GOT3 (cell line): ENCODE measurements at regions not wholly inside any gene's neighbourhood (a gene's known extent, or its start where the extent isn't known, plus 50 kb on each side); places are given as distances from the start of the nearest gene placed in this dataset.
"Not testable (repeated sequence)": the region's sequence is repeated elsewhere in the genome, so short reads cannot be mapped to it uniquely, and the experiment has no call there.

Experiments used
- DNase-seq: peaks from one replicate; lab custom pipeline; 2025; ENCODE audit warnings: mixed read lengths; lab: John Stamatoyannopoulos, UW

DNA sequence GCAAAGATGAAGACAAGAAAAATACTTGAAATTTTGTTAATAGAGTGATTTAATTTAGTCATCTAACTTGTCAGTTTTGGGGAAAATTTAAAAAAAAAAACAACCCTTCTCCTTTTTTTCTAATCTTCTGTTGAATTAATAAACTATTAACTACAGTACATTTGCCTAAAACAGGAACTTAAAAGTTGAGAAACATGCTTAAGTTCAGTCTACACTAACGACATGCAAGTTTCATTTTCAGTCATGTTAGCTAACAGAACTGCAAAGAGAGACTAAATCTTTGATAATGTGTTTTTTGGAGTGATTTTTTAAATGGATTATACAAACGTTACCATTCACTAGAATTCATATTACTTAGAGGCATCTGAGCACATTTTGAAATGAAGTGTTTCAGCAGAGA, 71.9 kb upstream of the MBNL1 start:
- DNase-seq = no peak

DNA sequence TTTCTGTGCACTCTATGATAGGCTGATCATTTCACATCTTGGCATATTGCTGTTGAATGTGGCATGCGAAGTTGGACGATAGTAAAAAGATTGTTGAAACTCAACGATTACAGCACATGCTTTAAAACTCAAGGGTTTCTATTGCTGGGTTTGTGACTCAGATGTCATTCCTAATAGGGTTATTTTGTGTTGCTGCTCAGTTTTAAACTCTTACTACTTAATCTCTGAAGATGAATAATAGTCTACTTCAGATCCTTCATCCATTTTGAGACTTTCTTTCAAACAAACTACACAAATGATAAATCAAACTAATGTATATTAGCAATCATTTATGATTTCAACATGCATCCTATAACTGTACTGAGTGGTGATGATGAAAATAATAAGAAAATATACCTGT, 71.3 kb upstream of the MBNL1 start:
- no peak for DNase-seq

DNA sequence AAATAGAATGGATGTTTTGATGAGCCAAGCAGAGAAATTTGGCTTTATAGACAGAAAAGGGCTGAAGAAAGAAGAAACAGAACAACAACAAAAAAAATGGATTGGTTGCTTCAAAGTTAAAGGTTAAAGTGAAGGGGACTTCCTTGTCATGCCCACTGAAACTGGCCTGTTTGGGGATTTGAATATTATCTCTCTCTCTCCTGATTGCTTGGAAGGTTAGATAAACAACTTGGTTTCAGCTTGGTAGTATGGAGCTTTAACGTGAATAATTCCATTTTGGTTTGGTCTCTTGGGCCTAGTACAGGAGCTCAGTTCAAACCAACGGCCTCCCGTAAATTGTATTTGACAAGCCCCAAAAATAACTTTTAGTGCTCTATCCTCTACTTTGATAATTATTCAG, 70.8 kb upstream of the MBNL1 start:
- no peak for DNase-seq

DNA sequence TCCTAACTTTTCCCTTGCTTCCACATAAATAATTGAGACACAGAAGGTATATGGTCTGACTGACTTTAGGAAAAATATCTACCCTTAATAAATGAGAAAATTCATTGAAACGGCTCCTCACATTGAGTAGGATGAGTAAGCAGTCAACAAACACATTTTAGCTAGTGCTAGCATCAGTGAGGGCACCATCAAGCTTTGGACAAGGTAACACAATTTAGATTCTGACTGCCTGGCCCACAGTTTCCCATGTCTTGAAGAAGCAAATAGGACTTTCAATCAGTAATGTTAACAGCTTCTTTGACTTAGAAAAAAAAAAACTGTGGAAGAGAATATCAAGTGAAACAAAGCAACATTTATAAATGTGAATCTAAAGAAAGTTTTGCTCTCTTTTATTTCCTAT, 70.1 kb upstream of the MBNL1 start:
- no peak for DNase-seq

DNA sequence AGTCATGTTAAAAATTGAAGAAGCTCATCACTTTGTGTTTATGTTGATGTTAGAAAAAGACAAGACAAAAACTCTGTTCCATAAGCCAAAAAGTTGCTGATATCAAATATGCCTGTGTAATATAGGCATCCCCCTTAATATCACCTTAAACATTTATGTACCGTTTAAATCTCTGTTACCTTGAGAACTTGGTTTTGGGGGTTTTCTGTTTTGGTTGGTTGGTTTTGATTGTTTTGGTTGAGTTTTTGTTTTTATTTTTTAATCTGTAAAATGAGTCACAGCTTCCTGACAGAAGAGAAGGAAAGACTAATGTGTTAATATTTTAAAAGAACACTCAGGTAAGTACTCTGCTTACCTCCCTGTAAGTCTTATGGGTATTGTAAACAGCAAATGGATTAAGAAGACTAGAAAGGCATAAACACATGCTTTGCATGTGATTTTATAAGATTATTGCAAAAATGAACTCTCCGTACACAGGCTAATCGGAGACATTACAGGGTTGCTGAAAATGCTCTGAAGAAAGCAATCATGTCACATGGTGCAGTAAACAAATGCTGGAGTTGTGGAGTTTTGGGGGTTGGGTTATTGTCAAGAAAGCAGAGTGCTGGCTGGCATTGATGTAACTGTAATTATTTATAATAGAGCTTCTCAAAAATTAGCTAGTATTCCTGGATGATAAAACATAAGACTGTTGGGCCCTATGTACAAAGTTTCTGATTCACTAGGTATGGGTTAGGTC, 69.5 kb upstream of the MBNL1 start:
- no peak for DNase-seq

DNA sequence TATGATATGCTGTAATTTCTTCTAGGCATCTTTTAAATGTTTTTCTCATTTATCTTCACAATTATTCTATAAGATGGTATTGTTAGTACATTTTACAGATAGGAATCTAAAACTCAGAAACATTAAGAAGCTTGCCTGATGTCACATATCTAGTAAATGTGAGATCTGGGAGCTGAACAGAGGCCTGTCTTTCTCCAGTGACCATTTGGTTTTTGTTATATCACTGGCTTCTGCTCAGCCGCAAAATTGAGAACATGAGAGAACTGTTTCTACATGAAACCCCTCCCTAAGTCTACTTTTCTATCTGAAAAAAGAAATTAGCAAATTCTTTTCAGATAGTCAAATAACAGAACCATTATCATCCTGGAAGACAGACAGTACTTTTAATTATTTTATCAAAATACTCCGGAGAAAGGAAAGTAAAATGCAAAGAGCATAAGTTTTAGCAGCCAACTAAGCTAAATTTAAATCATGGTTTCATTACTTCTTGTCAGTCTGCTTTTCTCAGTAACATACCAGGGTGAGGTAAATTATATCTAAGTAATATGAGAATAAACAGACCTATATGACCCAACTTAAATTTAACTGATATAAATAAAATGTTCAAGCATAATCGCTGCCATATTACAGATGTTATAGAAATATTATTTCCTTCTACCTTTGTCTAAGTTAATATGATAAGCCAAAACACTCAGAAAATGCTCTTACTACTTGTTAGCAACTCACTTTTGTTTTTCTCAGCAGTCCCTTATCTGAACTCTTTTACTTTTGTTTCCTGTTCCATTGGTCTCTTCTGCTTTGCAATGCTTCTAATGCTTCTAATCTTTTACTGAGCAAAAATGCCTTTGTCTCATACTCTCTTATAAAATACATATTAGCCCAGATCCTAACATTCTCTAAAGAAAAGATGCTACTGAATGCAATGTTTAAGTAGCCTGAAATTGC, 68.0 kb upstream of the MBNL1 start:
- no peak for DNase-seq

DNA sequence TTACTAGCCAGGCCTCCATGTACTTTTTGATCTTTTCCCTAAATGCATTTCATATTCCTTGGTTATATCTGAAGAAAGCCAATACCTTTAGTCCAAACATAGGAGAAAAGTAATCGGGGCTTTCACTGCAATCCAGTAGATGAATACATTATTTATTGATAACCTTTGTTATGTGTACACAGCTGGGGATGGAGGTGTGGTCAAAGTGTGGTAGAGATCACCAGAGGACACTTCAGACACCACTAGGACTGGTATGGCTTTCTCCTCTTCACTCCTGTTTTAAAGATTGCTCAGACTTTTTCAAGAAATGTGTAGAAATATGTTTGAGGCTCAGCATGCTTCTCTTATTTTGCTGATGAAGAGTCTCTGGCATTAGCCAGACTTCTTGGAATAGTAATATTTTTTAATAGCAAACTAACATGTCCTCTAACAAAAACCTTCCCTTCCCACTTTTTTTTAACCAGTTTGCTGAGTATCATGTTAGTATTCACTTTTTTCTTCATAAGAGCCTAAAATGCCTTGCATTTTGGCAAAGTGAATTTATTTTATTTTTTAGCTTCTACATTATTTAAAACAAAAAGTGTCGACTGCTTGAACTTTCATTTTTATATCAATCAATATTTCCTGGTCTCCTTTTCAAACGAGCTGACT, 65.6 kb upstream of the MBNL1 start:
- no peak for DNase-seq

DNA sequence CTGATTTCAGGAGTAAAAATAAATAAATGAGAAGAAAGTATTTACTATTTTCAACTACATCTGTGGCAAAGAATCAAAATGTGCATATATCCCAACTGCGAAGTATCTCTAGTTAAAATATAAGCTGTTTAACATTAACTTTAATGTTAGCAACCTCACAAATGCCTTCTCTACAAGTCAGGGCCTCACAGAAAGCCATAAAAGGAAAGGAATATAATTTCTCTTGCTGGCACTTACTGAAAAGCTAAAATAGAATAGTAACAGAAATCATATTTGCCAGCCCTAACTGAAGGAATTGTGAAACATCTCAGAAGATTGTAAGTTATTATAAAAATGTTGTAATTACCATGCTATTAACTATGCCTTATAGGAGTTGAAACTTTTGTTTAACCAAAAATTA, 65.1 kb upstream of the MBNL1 start:
- no peak for DNase-seq

DNA sequence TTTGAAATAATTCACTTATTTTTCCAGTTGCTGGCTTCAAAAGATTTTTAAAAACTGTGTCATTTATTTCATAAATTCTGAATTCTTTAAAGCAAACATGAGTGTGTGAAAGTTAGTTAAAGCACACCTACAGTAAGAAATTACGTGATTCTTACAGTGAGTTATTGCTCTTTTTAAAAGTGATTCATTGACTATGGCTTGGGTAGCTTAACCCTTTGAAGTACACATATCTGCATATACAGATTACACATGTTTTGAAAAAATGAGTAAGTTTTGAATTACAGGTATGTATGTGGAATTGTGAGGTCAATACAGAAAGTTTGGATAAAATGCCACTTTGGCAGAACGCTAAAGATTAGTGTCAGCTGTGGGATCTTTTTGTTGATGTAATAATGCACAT, 64.5 kb upstream of the MBNL1 start:
- DNase-seq = no peak

DNA sequence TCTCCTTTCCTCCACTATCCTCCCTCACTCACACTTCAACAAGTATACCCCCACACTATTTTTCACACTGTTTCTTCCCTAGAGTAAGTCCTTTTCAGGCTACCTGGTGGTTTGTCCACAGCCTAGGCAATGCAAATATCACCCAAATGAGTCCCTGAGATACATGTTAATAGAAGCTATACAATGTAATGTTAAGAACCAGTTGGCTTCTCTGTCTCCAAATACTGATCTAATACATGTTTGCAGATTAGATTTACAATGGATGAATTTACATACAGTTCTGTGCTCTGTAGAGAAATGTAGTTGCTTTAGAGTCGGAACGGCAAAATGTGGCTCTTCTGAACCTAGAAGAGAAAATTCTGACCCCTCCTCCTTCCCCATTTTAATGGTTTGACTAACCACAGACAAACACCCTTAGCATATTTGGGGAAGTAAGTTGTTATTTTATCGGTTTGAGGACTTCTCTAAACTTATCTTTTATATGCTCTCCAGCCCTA, 63.6 kb upstream of the MBNL1 start:
- no peak for DNase-seq

DNA sequence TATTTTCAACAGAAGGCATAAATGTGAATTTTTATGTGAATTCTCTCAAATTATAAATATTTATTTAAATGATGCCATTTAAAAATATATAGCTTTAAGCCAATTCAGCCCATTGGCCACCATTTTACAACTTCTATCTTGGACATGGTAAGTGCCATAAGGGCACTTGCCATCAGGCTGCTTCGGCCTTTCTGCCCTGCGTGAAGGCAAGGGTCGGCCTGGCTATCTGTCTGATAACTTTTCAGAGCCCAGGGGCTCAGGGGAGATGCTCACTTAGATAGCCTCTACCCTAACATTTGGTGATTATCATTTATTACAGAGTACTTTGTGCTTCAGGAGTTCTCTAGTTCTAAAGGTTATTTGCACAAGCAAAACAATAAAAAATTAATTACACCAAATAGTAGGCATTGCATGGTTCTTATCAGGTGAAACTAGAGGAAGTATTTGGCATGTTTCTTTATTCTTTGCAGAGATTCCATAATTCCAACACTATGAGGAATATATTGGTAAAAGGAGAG, 62.4 kb upstream of the MBNL1 start:
- no peak for DNase-seq

DNA sequence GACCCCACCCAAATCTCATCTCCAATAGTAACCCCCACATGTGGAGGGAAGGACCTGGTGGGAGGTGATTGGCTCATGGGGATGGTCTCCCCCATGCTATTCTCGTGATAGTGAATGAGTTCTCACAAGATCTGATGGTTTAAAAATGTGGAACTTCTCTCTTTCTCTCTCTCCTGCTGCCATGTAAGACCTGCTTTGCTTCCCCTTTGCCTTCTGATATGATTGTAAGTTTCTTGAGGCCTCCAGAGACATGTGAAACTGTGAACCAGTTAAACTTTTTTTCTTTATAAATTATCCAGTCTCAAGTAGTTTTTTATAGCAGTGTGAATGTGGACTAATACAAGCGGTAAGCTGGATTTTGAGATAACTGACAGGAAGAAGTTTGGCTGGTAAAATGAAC, 60.3 kb upstream of the MBNL1 start:
- DNase-seq = no peak

DNA sequence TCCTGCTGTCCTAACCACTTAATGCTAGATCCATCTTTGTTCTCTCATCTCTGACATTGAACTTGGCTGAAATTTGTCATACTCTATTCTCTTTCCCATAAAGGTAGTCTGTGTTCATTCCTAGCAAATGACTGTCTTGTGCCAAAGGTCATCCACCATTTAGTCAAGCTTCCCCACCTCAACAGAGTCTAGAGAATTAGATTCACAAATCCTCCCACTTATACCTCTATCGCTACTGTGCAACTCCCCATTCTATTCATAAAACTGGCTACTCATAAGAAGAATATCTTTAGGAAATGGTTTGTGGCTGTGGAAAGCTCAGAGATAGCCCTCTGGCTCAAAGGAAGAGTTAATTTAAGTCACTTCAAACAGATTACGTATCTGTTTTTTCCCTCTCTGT, 59.7 kb upstream of the MBNL1 start:
- DNase-seq = no peak

DNA sequence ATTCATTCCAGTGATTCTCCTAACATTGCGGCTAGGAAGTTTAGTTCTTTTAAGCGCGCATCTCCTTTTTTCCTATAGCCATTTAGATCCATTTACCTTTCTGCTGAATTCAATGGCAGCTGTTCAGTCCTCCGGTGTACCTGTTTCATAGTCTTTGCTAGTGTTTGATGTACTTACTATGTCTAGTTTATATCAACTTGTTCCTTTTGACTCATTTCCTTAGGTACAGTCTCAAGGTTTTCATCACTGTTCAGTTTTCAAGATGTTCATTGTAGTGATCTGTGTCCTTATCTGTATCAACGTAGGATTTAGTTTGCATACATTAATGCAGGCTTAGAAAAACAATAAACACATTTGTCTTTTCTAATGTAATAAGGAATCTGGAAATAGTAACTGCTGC, 59.0 kb upstream of the MBNL1 start:
- DNase-seq = no peak

DNA sequence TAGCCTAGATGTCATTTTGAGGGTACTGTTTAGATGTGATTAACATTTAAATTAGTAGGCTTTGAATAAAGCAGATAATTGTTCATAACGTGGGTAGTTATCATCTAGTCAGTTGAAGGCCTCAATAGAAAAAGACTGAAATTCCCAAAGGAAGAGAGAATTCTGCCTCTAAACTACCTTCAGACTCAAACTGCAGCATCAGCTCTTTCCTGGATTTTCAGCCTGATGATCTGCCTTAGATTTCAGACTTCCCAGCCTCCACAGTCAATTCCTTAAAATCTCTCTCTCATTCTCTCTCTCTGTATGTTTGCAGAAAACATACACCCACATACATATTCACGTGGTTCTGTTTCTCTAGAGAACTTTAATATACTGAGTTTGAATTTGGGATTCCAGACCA, 58.0 kb upstream of the MBNL1 start:
- no peak for DNase-seq

DNA sequence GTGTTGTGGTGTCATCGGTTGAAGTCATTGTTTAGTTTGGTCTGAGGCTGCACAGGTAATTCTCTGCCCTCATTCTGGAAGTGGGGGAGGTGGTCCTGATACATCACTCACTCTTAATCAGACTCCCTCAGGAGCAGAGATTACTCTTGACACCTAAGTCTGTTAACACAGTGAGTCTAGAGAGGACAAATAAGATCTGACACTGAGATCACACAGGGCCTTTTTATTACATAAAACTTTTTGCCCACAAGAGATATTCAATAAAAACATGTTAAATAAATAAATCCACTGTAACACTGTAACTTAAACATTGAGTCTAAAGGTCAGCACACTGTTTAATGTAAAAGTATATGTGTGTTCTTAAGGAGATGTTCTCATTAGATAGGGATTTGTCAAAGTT, 57.1 kb upstream of the MBNL1 start:
- DNase-seq = no peak

DNA sequence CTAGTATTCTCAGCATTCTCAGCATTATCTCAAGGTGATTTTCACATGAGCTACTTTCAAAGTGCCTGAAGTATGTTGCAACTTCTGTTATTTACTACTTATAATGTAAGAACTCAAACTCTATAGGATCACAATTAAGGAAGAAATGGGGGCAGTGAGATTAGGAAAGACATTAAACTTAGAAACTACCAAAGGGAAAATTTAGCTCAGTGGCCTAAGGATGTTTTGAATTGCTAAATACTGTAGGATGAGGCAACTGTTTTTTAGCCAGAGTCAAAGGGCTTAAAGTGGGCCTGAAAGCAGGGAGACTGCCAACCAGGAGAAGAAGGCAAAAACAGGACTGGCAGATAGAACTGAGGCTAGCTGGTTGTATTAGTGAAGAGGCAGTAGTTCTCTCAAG, 55.5 kb upstream of the MBNL1 start:
- no peak for DNase-seq

DNA sequence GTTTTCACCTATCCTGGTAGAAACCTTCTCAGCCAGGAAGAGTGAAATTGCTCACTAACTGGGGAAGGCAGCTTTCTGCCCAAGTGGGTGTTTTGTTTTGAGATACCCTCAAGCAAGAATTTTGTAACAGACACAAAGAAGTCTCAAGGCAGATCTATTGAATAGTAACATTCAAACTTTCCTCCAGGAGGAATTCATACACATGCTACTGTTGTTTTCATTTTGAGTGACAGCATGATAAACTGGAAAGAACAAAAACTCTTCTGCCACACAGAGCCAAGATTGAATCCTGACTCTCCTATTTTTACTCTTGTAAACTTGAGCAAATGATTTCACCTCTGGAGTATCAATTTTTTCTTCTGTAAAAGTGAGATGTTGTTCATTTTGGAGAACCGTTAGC, 54.8 kb upstream of the MBNL1 start:
- DNase-seq = no peak

DNA sequence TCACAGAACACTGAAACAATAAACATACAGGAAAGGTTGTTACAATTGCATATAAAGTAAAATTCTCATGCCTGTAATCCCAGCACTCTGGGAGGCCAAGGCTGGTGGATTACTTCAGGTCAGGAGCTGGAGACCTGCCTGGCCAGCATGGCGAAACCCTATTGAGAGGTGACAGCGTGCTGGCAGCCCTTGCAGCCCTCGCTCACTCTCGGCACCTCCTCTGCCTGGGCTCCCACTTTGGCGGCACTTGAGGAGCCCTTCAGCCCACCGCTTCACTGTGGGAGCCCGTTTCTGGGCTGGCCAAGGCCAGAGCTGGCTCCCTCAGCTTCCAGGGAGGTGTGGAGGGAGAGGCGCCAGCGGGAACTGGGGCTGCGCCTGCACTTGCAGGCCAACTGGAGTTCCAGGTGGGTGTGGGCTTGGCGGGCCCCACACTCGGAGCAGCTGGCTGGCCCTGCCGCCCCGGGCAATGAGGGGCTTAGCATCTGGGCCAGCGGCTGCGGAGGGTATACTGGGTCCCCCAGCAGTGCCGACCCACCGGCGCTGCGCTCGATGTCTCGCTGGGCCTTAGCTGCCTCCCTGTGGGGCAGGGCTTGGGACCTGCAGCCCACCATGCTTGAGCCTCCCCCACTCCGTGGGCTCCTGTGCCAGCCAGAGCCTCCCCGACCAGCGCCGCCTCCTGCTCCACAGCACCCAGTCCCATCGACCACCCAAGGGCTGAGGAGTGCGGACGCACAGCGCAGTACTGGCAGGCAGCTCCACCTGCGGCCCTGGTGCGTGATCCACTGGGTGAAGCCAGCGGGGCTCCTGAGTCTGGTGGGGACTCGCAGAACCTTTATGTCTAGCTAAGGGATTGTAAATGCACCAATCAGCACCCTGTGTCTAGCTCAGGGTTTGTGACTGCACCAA, 51.5 kb upstream of the MBNL1 start:
- DNase-seq = not testable (repeated sequence)

DNA sequence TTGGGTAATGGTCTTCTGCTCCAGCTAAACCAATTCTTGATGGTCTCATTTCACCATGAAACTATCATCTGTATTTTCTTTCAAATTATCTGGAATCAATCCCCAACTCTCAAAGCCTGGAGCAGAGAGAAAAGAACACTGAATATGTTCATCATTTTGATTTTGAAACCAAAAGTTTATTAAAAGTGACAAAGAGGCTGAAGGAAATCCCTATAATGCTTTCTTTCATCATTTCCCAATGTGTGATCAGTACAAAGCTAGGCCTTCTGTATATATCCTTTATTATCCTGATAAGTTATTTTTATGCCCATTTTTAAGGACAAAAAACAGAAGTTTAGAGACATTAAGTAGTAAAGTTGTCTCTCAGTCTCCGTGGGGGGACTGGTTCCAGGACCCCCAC, 50.1 kb upstream of the MBNL1 start:
- DNase-seq = no peak
